C4-2B (cell line): ENCODE measurements at regions not wholly inside any gene's neighbourhood (a gene's known extent, or its start where the extent isn't known, plus 50 kb on each side); places are given as distances from the start of the nearest gene placed in this dataset.

Source experiments
- ZFX ChIP-seq: fragments of 450-650 bp; IDR thresholded peaks from 2 replicates; pipeline ENCODE4 v1.6.1; 2017
- TF ChIP-seq, protein P1 (sequence below): fragments of 450-650 bp; conservative IDR thresholded peaks from 2 replicates; pipeline ENCODE4 v1.5.1; 2017; ENCODE audit warnings: mild to moderate bottlenecking

DNA sequence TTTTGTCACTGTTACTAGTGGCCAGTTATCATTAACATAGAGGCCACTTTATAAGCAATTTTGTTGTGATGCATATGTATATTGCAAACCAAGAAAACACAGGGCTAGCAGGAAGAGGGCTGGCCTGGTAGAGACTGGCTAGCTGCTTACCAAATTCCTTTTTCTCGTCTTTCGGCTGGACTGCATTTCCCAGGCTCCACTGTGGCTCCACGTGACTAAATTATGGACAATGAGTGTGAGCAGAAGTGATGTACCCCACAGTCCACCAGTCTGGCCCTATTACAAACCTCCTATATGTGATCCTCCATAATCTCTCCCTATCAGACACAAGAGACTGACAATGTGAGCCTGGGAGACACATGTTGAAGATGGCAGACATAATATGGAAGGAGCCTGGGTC lies 257.0 kb downstream of the MFSD1 start:
- TF ChIP-seq, protein P1, sequence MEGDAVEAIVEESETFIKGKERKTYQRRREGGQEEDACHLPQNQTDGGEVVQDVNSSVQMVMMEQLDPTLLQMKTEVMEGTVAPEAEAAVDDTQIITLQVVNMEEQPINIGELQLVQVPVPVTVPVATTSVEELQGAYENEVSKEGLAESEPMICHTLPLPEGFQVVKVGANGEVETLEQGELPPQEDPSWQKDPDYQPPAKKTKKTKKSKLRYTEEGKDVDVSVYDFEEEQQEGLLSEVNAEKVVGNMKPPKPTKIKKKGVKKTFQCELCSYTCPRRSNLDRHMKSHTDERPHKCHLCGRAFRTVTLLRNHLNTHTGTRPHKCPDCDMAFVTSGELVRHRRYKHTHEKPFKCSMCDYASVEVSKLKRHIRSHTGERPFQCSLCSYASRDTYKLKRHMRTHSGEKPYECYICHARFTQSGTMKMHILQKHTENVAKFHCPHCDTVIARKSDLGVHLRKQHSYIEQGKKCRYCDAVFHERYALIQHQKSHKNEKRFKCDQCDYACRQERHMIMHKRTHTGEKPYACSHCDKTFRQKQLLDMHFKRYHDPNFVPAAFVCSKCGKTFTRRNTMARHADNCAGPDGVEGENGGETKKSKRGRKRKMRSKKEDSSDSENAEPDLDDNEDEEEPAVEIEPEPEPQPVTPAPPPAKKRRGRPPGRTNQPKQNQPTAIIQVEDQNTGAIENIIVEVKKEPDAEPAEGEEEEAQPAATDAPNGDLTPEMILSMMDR = no peak
- no peak for TF ChIP-seq ZFX
